ENCODE measurements at regions not wholly inside any gene's neighbourhood (a gene's known extent, or its start where the extent isn't known, plus 50 kb on each side); places are given as distances from the start of the nearest gene placed in this dataset.

DNA sequence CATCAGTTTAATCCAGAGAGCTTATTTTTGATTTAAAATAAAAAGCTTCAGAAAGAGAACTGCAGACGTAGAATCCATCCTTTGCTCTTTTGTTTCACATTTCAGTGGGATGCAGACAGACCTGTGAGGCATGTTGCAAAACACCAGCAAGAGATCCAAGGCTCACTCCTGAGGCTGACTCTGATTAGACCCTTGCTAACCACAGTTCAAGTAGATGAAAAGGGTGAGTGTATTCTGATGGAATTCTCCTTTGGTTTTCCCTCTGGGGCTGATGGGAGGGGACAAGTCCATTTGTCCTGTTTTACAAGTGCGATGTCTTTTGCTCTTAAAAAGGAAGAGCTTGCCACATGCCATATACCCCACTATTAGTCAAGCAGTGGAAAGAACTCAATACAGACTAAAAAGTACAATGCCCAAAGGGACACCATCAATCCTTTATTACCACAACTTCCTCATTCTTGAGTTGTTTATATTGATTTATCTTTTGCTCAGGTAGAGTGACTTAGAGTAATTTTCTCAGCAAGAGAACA is 772.7 kb downstream of the MAFB start:
- no peaks in the 10 kb centered on the region for H3K36me3 Mint-ChIP-seq (ENCODE audit: low read depth)
- ATAC-seq (no peak), DNase-seq (ENCODE audit: low spot score) (peak; percentile 8)
- 0 out of 2 replicates have a peak overlapping the region, but pooled peaks have one; percentile 2 for H2AFZ ChIP-seq
- H3K9me3 Mint-ChIP-seq, result no peaks in the 10 kb centered on the region
- H3K36me3 ChIP-seq (ENCODE audit: insufficient read depth), result no peaks in the 10 kb centered on the region
- H3K4me1 ChIP-seq (ENCODE audit: insufficient read depth), result no peaks in the 10 kb centered on the region
- H3K27ac ChIP-seq (ENCODE audit: low read depth), result no peak overlapping the region
- H3F3A ChIP-seq (replicated peaks; ENCODE audit: low read depth), result no peaks in the 10 kb centered on the region
- no peaks in the 10 kb centered on the region for H4K20me1 ChIP-seq (replicated peaks; ENCODE audit: insufficient read depth)
- no peaks in the 10 kb centered on the region for H3K4me1 Mint-ChIP-seq
- TF ChIP-seq EZH2 (IDR thresholded peaks at IDR 0.05; ENCODE audit: low read depth, unreplicated experiment) (no peak), JUNB (IDR thresholded peaks at IDR 0.05; ENCODE audit: unreplicated experiment) (no peak), ZNF331 (CRISPR knock-in tag; IDR thresholded peaks at IDR 0.05; ENCODE audit: low read depth) (no peak), ZNF114 (CRISPR knock-in tag; IDR thresholded peaks at IDR 0.05) (no peak), EZH2phosphoT487 (IDR thresholded peaks at IDR 0.05; ENCODE audit: unreplicated experiment) (no peak), POLR2AphosphoS5 (IDR thresholded peaks at IDR 0.05; ENCODE audit: low read depth) (no peak), STAT1 (IDR thresholded peaks at IDR 0.05; ENCODE audit: unreplicated experiment) (no peak), CREB1 (CRISPR knock-in tag; IDR thresholded peaks at IDR 0.05; ENCODE audit: low read depth) (no peak)
- TF ChIP-seq, protein P1, sequence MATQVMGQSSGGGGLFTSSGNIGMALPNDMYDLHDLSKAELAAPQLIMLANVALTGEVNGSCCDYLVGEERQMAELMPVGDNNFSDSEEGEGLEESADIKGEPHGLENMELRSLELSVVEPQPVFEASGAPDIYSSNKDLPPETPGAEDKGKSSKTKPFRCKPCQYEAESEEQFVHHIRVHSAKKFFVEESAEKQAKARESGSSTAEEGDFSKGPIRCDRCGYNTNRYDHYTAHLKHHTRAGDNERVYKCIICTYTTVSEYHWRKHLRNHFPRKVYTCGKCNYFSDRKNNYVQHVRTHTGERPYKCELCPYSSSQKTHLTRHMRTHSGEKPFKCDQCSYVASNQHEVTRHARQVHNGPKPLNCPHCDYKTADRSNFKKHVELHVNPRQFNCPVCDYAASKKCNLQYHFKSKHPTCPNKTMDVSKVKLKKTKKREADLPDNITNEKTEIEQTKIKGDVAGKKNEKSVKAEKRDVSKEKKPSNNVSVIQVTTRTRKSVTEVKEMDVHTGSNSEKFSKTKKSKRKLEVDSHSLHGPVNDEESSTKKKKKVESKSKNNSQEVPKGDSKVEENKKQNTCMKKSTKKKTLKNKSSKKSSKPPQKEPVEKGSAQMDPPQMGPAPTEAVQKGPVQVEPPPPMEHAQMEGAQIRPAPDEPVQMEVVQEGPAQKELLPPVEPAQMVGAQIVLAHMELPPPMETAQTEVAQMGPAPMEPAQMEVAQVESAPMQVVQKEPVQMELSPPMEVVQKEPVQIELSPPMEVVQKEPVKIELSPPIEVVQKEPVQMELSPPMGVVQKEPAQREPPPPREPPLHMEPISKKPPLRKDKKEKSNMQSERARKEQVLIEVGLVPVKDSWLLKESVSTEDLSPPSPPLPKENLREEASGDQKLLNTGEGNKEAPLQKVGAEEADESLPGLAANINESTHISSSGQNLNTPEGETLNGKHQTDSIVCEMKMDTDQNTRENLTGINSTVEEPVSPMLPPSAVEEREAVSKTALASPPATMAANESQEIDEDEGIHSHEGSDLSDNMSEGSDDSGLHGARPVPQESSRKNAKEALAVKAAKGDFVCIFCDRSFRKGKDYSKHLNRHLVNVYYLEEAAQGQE (IDR thresholded peaks at IDR 0.05; ENCODE audit: unreplicated experiment), result no peak
- TF ChIP-seq, protein P2, sequence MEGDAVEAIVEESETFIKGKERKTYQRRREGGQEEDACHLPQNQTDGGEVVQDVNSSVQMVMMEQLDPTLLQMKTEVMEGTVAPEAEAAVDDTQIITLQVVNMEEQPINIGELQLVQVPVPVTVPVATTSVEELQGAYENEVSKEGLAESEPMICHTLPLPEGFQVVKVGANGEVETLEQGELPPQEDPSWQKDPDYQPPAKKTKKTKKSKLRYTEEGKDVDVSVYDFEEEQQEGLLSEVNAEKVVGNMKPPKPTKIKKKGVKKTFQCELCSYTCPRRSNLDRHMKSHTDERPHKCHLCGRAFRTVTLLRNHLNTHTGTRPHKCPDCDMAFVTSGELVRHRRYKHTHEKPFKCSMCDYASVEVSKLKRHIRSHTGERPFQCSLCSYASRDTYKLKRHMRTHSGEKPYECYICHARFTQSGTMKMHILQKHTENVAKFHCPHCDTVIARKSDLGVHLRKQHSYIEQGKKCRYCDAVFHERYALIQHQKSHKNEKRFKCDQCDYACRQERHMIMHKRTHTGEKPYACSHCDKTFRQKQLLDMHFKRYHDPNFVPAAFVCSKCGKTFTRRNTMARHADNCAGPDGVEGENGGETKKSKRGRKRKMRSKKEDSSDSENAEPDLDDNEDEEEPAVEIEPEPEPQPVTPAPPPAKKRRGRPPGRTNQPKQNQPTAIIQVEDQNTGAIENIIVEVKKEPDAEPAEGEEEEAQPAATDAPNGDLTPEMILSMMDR (conservative IDR thresholded peaks at IDR 0.05; ENCODE audit: low read depth in 2 of 2), result no peak
- TF ChIP-seq, protein P3, sequence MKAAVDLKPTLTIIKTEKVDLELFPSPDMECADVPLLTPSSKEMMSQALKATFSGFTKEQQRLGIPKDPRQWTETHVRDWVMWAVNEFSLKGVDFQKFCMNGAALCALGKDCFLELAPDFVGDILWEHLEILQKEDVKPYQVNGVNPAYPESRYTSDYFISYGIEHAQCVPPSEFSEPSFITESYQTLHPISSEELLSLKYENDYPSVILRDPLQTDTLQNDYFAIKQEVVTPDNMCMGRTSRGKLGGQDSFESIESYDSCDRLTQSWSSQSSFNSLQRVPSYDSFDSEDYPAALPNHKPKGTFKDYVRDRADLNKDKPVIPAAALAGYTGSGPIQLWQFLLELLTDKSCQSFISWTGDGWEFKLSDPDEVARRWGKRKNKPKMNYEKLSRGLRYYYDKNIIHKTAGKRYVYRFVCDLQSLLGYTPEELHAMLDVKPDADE (IDR thresholded peaks at IDR 0.05), result no peak
- TF ChIP-seq, protein P4, sequence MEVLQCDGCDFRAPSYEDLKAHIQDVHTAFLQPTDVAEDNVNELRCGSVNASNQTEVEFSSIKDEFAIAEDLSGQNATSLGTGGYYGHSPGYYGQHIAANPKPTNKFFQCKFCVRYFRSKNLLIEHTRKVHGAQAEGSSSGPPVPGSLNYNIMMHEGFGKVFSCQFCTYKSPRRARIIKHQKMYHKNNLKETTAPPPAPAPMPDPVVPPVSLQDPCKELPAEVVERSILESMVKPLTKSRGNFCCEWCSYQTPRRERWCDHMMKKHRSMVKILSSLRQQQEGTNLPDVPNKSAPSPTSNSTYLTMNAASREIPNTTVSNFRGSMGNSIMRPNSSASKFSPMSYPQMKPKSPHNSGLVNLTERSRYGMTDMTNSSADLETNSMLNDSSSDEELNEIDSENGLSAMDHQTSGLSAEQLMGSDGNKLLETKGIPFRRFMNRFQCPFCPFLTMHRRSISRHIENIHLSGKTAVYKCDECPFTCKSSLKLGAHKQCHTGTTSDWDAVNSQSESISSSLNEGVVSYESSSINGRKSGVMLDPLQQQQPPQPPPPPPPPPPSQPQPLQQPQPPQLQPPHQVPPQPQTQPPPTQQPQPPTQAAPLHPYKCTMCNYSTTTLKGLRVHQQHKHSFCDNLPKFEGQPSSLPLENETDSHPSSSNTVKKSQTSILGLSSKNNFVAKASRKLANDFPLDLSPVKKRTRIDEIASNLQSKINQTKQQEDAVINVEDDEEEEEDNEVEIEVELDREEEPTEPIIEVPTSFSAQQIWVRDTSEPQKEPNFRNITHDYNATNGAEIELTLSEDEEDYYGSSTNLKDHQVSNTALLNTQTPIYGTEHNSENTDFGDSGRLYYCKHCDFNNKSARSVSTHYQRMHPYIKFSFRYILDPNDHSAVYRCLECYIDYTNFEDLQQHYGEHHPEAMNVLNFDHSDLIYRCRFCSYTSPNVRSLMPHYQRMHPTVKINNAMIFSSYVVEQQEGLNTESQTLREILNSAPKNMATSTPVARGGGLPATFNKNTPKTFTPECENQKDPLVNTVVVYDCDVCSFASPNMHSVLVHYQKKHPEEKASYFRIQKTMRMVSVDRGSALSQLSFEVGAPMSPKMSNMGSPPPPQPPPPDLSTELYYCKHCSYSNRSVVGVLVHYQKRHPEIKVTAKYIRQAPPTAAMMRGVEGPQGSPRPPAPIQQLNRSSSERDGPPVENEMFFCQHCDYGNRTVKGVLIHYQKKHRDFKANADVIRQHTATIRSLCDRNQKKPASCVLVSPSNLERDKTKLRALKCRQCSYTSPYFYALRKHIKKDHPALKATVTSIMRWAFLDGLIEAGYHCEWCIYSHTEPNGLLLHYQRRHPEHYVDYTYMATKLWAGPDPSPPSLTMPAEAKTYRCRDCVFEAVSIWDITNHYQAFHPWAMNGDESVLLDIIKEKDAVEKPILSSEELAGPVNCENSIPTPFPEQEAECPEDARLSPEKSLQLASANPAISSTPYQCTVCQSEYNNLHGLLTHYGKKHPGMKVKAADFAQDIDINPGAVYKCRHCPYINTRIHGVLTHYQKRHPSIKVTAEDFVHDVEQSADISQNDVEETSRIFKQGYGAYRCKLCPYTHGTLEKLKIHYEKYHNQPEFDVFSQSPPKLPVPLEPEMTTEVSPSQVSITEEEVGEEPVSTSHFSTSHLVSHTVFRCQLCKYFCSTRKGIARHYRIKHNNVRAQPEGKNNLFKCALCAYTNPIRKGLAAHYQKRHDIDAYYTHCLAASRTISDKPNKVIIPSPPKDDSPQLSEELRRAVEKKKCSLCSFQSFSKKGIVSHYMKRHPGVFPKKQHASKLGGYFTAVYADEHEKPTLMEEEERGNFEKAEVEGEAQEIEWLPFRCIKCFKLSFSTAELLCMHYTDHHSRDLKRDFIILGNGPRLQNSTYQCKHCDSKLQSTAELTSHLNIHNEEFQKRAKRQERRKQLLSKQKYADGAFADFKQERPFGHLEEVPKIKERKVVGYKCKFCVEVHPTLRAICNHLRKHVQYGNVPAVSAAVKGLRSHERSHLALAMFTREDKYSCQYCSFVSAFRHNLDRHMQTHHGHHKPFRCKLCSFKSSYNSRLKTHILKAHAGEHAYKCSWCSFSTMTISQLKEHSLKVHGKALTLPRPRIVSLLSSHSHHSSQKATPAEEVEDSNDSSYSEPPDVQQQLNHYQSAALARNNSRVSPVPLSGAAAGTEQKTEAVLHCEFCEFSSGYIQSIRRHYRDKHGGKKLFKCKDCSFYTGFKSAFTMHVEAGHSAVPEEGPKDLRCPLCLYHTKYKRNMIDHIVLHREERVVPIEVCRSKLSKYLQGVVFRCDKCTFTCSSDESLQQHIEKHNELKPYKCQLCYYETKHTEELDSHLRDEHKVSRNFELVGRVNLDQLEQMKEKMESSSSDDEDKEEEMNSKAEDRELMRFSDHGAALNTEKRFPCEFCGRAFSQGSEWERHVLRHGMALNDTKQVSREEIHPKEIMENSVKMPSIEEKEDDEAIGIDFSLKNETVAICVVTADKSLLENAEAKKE (CRISPR knock-in tag; IDR thresholded peaks at IDR 0.05), result no peak
- no peaks in the 10 kb centered on the region for H3K27me3 Mint-ChIP-seq (ENCODE audit: insufficient read depth, low read depth, poor library complexity)
- H3K4me3 Mint-ChIP-seq, result no peak overlapping the region
- H3K79me2 ChIP-seq (replicated peaks; ENCODE audit: insufficient read depth), result no peaks in the 10 kb centered on the region
- no peak overlapping the region for H3K4me2 ChIP-seq
- H3K4me3 ChIP-seq, result no peak overlapping the region
- H3K9me2 ChIP-seq (ENCODE audit: insufficient read depth), result peaks cover 9% of the 10 kb centered on the region
- H3K27me3 ChIP-seq (ENCODE audit: insufficient read depth), result no peaks in the 10 kb centered on the region
- H3K27ac Mint-ChIP-seq, result no peak overlapping the region
